Liver (tissue), 3 donors: ENCODE measurements at regions not wholly inside any gene's neighbourhood (a gene's known extent, or its start where the extent isn't known, plus 50 kb on each side); places are given as distances from the start of the nearest gene placed in this dataset.

Experiments
- EGR1 ChIP-seq, 2 donors: IDR thresholded peaks; 2 replicates each; pipeline ENCODE4 v1.6.1; 2016 to 2018; ENCODE audit warnings: antibody characterized with exemption in 2 of 2, low read depth in 2 of 2
- FOXA1 ChIP-seq: IDR thresholded peaks from 2 replicates; pipeline ENCODE4 v1.6.1; 2016; ENCODE audit warnings: antibody characterized with exemption
- GABPA ChIP-seq, 2 donors: IDR thresholded peaks in 1 of 2; conservative IDR thresholded peaks in 1 of 2; 2 replicates each; pipeline ENCODE4 v1.6.1; 2016; ENCODE audit warnings: antibody characterized with exemption in 2 of 2, mild to moderate bottlenecking in 1 of 2, moderate library complexity in 1 of 2
- HNF4A ChIP-seq, 2 donors: conservative IDR thresholded peaks; 2 replicates each; pipeline ENCODE4 v1.6.1; 2016; ENCODE audit warnings: antibody characterized with exemption in 2 of 2, mild to moderate bottlenecking in 2 of 2
- JUND ChIP-seq, 2 donors: IDR thresholded peaks; 2 replicates each; pipeline ENCODE4 v1.6.1; 2016; ENCODE audit warnings: antibody characterized with exemption in 2 of 2
- MAX ChIP-seq: IDR thresholded peaks from 2 replicates; pipeline ENCODE4 v1.6.1; 2016; ENCODE audit warnings: antibody characterized with exemption
- RAD21 ChIP-seq, 2 donors: IDR thresholded peaks; 2 replicates each; pipeline ENCODE4 v1.6.1; 2016; ENCODE audit warnings: antibody characterized with exemption in 2 of 2, mild to moderate bottlenecking in 2 of 2
- SP1 ChIP-seq: IDR thresholded peaks from 2 replicates; pipeline ENCODE4 v1.6.1; 2018; ENCODE audit warnings: antibody characterized with exemption, mild to moderate bottlenecking
- TAF1 ChIP-seq: conservative IDR thresholded peaks from 2 replicates; pipeline ENCODE4 v1.6.1; 2016; ENCODE audit warnings: antibody characterized with exemption, mild to moderate bottlenecking
- YY1 ChIP-seq: IDR thresholded peaks from 2 replicates; pipeline ENCODE4 v1.6.1; 2016; ENCODE audit warnings: antibody characterized with exemption, mild to moderate bottlenecking
- TF ChIP-seq, protein P1 (sequence below): IDR thresholded peaks from 2 replicates; pipeline ENCODE4 v1.6.1; 2016; ENCODE audit warnings: antibody characterized with exemption
- TF ChIP-seq, protein P2 (sequence below): fragments of 150-350 bp; IDR thresholded peaks from 2 replicates; pipeline ENCODE4 v1.5.1; 2017; ENCODE audit warnings: improper control_type of control experiment, low read depth, low read length; ENCODE audit not compliant: missing input control
- TF ChIP-seq, protein P3 (sequence below): IDR thresholded peaks from 2 replicates; pipeline ENCODE4 v1.6.1; 2016; ENCODE audit warnings: antibody characterized with exemption, mild to moderate bottlenecking
- TF ChIP-seq, protein P4 (sequence below): IDR thresholded peaks from 2 replicates; pipeline ENCODE4 v1.6.1; 2016; ENCODE audit warnings: antibody characterized with exemption
- donor health status: healthy.
- donor health status: healthy.

DNA sequence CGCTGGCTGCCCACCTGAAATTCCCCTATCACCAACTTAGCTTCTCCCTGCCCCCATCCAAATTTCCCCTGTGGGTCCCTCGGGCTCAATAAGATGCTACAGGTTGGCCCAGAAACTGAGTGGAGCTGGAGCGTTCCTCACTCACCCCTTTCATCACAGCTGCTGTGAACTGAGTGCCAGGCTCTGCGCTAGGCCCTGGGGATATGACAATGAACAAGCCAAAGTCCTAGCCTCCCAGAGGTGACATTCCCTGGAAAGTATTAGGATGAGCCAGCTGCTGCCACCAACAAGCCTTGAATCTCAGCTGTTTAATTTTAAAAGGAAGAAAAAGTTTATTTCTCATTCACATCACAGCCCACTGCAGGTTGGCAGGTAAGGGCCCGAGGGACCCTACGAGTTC is 86.6 kb upstream of the EYA2 start:
- TF ChIP-seq, protein P1, sequence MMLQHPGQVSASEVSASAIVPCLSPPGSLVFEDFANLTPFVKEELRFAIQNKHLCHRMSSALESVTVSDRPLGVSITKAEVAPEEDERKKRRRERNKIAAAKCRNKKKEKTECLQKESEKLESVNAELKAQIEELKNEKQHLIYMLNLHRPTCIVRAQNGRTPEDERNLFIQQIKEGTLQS, result no peak
- TF ChIP-seq, protein P2, sequence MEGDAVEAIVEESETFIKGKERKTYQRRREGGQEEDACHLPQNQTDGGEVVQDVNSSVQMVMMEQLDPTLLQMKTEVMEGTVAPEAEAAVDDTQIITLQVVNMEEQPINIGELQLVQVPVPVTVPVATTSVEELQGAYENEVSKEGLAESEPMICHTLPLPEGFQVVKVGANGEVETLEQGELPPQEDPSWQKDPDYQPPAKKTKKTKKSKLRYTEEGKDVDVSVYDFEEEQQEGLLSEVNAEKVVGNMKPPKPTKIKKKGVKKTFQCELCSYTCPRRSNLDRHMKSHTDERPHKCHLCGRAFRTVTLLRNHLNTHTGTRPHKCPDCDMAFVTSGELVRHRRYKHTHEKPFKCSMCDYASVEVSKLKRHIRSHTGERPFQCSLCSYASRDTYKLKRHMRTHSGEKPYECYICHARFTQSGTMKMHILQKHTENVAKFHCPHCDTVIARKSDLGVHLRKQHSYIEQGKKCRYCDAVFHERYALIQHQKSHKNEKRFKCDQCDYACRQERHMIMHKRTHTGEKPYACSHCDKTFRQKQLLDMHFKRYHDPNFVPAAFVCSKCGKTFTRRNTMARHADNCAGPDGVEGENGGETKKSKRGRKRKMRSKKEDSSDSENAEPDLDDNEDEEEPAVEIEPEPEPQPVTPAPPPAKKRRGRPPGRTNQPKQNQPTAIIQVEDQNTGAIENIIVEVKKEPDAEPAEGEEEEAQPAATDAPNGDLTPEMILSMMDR, result no peak
- TF ChIP-seq MAX, result no peak
- TF ChIP-seq, protein P3, sequence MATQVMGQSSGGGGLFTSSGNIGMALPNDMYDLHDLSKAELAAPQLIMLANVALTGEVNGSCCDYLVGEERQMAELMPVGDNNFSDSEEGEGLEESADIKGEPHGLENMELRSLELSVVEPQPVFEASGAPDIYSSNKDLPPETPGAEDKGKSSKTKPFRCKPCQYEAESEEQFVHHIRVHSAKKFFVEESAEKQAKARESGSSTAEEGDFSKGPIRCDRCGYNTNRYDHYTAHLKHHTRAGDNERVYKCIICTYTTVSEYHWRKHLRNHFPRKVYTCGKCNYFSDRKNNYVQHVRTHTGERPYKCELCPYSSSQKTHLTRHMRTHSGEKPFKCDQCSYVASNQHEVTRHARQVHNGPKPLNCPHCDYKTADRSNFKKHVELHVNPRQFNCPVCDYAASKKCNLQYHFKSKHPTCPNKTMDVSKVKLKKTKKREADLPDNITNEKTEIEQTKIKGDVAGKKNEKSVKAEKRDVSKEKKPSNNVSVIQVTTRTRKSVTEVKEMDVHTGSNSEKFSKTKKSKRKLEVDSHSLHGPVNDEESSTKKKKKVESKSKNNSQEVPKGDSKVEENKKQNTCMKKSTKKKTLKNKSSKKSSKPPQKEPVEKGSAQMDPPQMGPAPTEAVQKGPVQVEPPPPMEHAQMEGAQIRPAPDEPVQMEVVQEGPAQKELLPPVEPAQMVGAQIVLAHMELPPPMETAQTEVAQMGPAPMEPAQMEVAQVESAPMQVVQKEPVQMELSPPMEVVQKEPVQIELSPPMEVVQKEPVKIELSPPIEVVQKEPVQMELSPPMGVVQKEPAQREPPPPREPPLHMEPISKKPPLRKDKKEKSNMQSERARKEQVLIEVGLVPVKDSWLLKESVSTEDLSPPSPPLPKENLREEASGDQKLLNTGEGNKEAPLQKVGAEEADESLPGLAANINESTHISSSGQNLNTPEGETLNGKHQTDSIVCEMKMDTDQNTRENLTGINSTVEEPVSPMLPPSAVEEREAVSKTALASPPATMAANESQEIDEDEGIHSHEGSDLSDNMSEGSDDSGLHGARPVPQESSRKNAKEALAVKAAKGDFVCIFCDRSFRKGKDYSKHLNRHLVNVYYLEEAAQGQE, result no peak
- TF ChIP-seq, protein P4, sequence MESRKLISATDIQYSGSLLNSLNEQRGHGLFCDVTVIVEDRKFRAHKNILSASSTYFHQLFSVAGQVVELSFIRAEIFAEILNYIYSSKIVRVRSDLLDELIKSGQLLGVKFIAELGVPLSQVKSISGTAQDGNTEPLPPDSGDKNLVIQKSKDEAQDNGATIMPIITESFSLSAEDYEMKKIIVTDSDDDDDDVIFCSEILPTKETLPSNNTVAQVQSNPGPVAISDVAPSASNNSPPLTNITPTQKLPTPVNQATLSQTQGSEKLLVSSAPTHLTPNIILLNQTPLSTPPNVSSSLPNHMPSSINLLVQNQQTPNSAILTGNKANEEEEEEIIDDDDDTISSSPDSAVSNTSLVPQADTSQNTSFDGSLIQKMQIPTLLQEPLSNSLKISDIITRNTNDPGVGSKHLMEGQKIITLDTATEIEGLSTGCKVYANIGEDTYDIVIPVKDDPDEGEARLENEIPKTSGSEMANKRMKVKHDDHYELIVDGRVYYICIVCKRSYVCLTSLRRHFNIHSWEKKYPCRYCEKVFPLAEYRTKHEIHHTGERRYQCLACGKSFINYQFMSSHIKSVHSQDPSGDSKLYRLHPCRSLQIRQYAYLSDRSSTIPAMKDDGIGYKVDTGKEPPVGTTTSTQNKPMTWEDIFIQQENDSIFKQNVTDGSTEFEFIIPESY, result no peak
- TF ChIP-seq RAD21 (IDR thresholded peaks at IDR 0.05), result no peak
- no peak for TF ChIP-seq FOXA1
- no peak for TF ChIP-seq JUND (IDR thresholded peaks at IDR 0.05)
- TF ChIP-seq EGR1 (IDR thresholded peaks at IDR 0.05; ENCODE audit: low read depth in 2 of 2), result no peak
- TF ChIP-seq TAF1, result no peak
- TF ChIP-seq GABPA (IDR thresholded peaks at IDR 0.05 in 1 of 2, conservative IDR thresholded peaks at IDR 0.05 in 1 of 2), result no peak
- TF ChIP-seq HNF4A (conservative IDR thresholded peaks at IDR 0.05), result no peak
- TF ChIP-seq SP1, result no peak
- TF ChIP-seq YY1, result no peak
